Naive thymus-derived CD4-positive, alpha-beta T cell (primary cell): ENCODE measurements at regions not wholly inside any gene's neighbourhood (a gene's known extent, or its start where the extent isn't known, plus 50 kb on each side); places are given as distances from the start of the nearest gene placed in this dataset.
A peak's percentile ranks its signal among the peaks of the same experiment; 100 is the strongest.

ENCODE experiments used
- ATAC-seq: fragments of 150-1000 bp; cut with Tn5 transposase; 2 replicates; pipeline ENCODE4 v1.10.0; 2021; ENCODE audit warnings: mild to moderate bottlenecking, moderate library complexity
- CTCF ChIA-PET: fragments of 350-600 bp; sonication (Branson Sonifier 250); formaldehyde crosslinking; loops from one replicate; lab custom pipeline; 2021; ENCODE audit warnings: antibody characterized with exemption; lab: Charles Lee
- POLR2A ChIA-PET: fragments of 350-600 bp; sonication (Branson Sonifier 250); formaldehyde crosslinking; loops from one replicate; lab custom pipeline; 2021; ENCODE audit warnings: antibody characterized with exemption, inconsistent platforms; lab: Charles Lee
- DNase-seq, 9 donors: peaks; one replicate each; pipeline versions ENCODE4 v3.0.0 to v3.0.0-alpha.2; 2020 to 2022; ENCODE audit warnings: mixed read lengths in 1 of 9
- H3K27ac ChIP-seq: one replicate; pipeline ENCODE4 v1.7.0; 2013; ENCODE audit warnings: mild to moderate bottlenecking, low read depth, low read length, moderate library complexity
- H3K27me3 ChIP-seq, 2 donors: one replicate each; pipeline ENCODE4 v1.7.0; 2013; ENCODE audit warnings: low read length in 2 of 2, mild to moderate bottlenecking in 2 of 2, moderate library complexity in 2 of 2; ENCODE audit not compliant: control insufficient read depth in 2 of 2, insufficient read depth in 2 of 2
- H3K36me3 ChIP-seq, 3 experiments: 1 replicate in 2 of 3; 2 replicates in 1 of 3; pipeline ENCODE4 v1.7.0; 2013; ENCODE audit warnings: low read length in 3 of 3, mild to moderate bottlenecking in 3 of 3, moderate library complexity in 1 of 3; ENCODE audit not compliant: insufficient read depth in 3 of 3, control insufficient read depth in 2 of 3
- H3K4me1 ChIP-seq, 2 donors: one replicate each; pipeline ENCODE4 v1.7.0; 2013; ENCODE audit warnings: low read length in 2 of 2, mild to moderate bottlenecking in 2 of 2, moderate library complexity in 1 of 2; ENCODE audit not compliant: control insufficient read depth in 2 of 2, insufficient read depth in 2 of 2
- H3K4me3 ChIP-seq: 2 replicates; pipeline ENCODE4 v1.7.0; 2013; ENCODE audit warnings: mild to moderate bottlenecking, low read length
- H3K9me3 ChIP-seq, 3 experiments: 1 replicate in 2 of 3; 2 replicates in 1 of 3; pipeline ENCODE4 v1.7.0; 2013; ENCODE audit warnings: low read length in 3 of 3; ENCODE audit not compliant: control insufficient read depth in 2 of 3
- H3K27ac Mint-ChIP-seq, 9 donors: one replicate each; pipeline ENCODE4 v1.8.0; 2020 to 2022; ENCODE audit warnings: mixed read lengths in 9 of 9, mild to moderate bottlenecking in 8 of 9, moderate library complexity in 5 of 9, inconsistent platforms in 2 of 9
- H3K27me3 Mint-ChIP-seq, 5 donors: one replicate each; pipeline ENCODE4 v1.8.0; 2021 to 2022; ENCODE audit warnings: mixed read lengths in 5 of 5, mild to moderate bottlenecking in 1 of 5
- H3K36me3 Mint-ChIP-seq, 5 donors: one replicate each; pipeline ENCODE4 v1.8.0; 2020 to 2022; ENCODE audit warnings: mixed read lengths in 5 of 5, mild to moderate bottlenecking in 3 of 5, inconsistent platforms in 1 of 5
- H3K4me1 Mint-ChIP-seq, 7 donors: one replicate each; pipeline ENCODE4 v1.8.0; 2020 to 2022; ENCODE audit warnings: mixed read lengths in 7 of 7, mild to moderate bottlenecking in 3 of 7, inconsistent platforms in 1 of 7
- H3K4me3 Mint-ChIP-seq, 10 donors: one replicate each; pipeline ENCODE4 v1.8.0; 2020 to 2022; ENCODE audit warnings: mild to moderate bottlenecking in 10 of 10, mixed read lengths in 10 of 10, moderate library complexity in 6 of 10, inconsistent platforms in 2 of 10
- H3K9me3 Mint-ChIP-seq, 11 donors: one replicate each; pipeline ENCODE4 v1.8.0; 2020 to 2022; ENCODE audit warnings: mixed read lengths in 11 of 11, mild to moderate bottlenecking in 4 of 11, inconsistent platforms in 1 of 11, moderate library complexity in 1 of 11
- intact Hi-C, 2 donors: fragments of 100-400 bp; cut with micrococcal nuclease; formaldehyde crosslinking; loops; one replicate each; pipeline ENCODE4 v1.15.1; 2023

DNA sequence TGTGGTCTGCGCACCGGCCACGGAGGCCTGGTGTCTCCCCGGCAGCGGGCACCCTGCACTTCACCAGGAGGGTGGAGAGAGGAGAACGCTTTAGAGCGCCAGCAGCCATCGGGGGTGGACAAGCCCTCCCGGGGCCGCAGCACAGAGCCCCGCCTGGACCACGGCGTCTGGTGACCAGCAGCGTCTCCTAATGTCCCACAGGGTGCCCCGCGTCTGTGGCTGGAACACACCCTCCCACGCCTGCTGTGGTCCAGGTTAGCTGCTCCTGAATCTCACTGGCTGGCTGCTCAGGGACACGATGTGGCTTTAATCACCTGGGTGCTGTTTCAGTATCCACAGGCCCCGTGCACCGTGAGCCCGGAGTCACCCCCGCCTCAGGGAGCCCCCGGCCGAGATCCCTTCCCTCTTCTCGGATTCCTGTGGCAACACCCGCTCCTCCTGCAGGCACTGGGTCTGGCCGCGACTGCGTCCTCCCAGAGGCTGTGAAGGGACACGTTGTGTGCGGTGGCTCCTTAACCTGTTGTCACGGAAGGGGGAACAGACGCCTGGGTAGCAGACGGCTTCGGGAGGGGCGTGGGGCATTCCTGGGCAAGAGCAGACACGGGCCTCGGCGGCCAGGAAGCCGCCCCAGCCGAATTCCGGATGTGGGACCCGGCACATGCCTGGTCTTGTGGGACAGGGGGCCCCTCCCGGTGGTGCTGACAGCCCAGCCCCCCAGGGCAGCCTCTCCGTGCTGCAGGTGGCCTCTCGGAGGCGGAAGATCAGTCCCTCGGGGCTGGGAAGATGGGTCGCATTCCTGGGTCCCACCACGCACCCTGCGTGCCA lies 78.9 kb downstream of the FOXL3 start:
- H3K9me3 Mint-ChIP-seq, result peaks cover 0 to 2% (median 0%) of the 10 kb centered on the region in 11 donors
- H3K4me1 ChIP-seq, result peaks cover 9 to 33% of the 10 kb centered on the region in 2 donors
- H3K27me3 ChIP-seq, result no peaks in the 10 kb centered on the region
- peaks cover 0 to 5% (median 0%) of the 10 kb centered on the region in 5 donors for H3K27me3 Mint-ChIP-seq
- peaks cover 0 to 4% (median 0%) of the 10 kb centered on the region in 5 donors for H3K36me3 Mint-ChIP-seq
- no peak overlapping the region for H3K4me3 Mint-ChIP-seq
- no peak overlapping the region for H3K27ac Mint-ChIP-seq
- ChIA-PET CTCF (no interaction called here), POLR2A (no interaction called here)
- ATAC-seq (no peak), DNase-seq (peak in 1 of 9 donors; percentile 6)
- H3K9me3 ChIP-seq, result no peaks in the 10 kb centered on the region
- H3K4me1 Mint-ChIP-seq, result peaks cover 29 to 35% (median 33%) of the 10 kb centered on the region in 7 donors
- no peaks in the 10 kb centered on the region for H3K36me3 ChIP-seq
- intact Hi-C loops, result loop anchor here in 1 of 2 donors (10.0 kb wide), 1 partner anchor 156 kb away; no protein-coding TSS in a partner anchor
- H3K4me3 ChIP-seq, result no peak overlapping the region
- H3K27ac ChIP-seq, result no peak overlapping the region

DNA sequence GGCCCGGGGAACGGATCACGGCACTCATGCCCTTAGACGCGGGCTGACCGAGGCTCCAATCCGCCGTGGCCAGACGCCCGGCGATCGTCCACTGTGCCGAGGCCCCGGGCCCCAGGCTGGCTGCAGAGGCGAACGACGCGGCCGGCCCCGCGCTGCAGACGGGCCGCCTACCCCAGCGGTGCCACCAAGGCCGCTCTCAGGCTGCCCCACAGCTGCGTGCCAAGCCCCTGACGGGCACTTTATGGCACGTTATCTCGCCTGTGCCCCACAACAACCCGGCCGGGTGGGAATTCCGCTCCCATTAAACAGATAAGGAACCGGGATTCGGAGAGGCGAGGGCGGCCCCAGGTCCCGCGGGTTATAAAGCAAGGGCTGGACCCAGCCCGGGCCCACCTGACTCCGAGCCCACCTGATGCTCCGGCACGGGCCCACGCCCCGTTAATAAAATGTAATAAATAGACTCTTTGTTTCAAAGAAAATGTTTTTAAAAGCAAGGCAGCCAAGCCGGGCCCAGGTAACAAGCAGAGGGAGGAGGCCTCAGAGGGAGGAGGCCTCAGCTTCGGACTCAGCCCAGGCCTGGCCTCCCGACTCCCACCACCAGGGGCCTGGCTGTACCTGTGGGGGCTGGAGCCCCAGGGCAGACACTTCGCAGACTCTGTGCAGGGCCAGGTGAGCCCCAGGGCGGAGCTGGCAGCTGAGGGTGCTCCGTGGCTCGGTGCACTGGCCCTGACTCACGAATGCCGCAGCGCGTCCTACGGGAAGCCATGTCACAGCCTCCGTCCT lies 79.7 kb downstream of the FOXL3 start:
- Mint-ChIP-seq H3K27ac (no peak overlapping the region), H3K4me1 (peaks cover 22 to 27% (median 25%) of the 10 kb centered on the region in 7 donors), H3K9me3 (no peaks in the 10 kb centered on the region), H3K36me3 (no peaks in the 10 kb centered on the region), H3K27me3 (peaks cover 0 to 5% (median 0%) of the 10 kb centered on the region in 5 donors), H3K4me3 (no peak overlapping the region)
- no peaks in the 10 kb centered on the region for H3K9me3 ChIP-seq
- no peaks in the 10 kb centered on the region for H3K36me3 ChIP-seq
- intact Hi-C loops, result loop anchor here in 1 of 2 donors (10.0 kb wide), 1 partner anchor 155 kb away; no protein-coding TSS in a partner anchor
- no peak overlapping the region for H3K4me3 ChIP-seq
- no peaks in the 10 kb centered on the region for H3K27me3 ChIP-seq
- ChIA-PET POLR2A (no interaction called here), CTCF (no interaction called here)
- no peak overlapping the region for H3K27ac ChIP-seq
- H3K4me1 ChIP-seq, result peaks cover 1 to 25% of the 10 kb centered on the region in 2 donors
- ATAC-seq, result no peak
- DNase-seq, result no peak

DNA sequence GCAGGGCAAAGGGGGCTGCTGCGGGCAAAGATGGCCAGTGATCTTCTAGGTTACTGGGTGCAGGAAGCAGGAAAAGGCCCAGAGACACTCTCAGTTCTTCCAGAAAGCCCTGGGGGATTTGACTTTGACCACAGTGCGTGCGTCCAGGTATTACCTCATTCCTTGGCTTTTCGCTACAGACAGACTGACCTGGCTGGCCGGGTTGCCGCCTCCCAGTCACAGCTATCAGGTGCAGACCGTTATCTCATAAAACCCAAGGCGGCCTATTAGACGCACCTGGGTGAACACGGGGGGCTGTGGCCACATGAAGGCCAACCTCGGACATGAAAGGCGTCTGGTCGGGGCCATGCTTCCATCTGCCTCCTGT lies 80.3 kb downstream of the FOXL3 start:
- intact Hi-C loops, result no loop called here
- no peak for ATAC-seq

DNA sequence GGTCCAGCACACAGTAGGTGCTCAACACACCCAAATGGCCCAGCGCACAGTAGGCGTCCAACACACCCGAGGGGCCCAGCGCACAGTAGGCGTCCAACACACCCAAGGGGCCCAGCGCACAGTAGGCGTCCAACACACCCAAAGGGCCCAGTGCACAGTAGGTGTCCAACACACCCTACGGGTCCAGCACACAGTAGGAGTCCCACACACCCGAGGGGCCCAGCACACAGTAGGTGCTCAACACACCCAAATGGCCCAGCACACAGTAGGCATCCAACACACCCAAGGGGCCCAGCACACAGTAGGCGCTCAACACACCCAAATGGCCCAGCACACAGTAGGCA lies 80.8 kb downstream of the FOXL3 start:
- no peak overlapping the region for H3K27ac Mint-ChIP-seq
- ATAC-seq (no peak), DNase-seq (no peak)
- Histone ChIP-seq H3K9me3 (no peaks in the 10 kb centered on the region), H3K36me3 (no peaks in the 10 kb centered on the region), H3K4me1 (peaks cover 0 to 14% of the 10 kb centered on the region in 2 donors), H3K27me3 (no peaks in the 10 kb centered on the region), H3K4me3 (no peak overlapping the region), H3K27ac (no peak overlapping the region)
- CTCF ChIA-PET, result interaction anchor here (1.1 kb wide), 1 partner anchor 9 kb away, joined by 3 read pairs; no protein-coding TSS in a partner anchor
- intact Hi-C loops, result no loop called here
- POLR2A ChIA-PET, result no interaction called here
- H3K4me1 Mint-ChIP-seq, result peaks cover 14 to 16% (median 15%) of the 10 kb centered on the region in 7 donors
- H3K36me3 Mint-ChIP-seq, result no peaks in the 10 kb centered on the region
- H3K27me3 Mint-ChIP-seq, result peaks cover 0 to 5% (median 0%) of the 10 kb centered on the region in 5 donors
- no peak overlapping the region for H3K4me3 Mint-ChIP-seq
- no peaks in the 10 kb centered on the region for H3K9me3 Mint-ChIP-seq

More for the DNA sequence above, 80.3 kb downstream of the FOXL3 start:
- Histone ChIP-seq H3K9me3 (no peaks in the 10 kb centered on the region), H3K27me3 (no peaks in the 10 kb centered on the region), H3K4me1 (peaks cover 0 to 19% of the 10 kb centered on the region in 2 donors), H3K4me3 (no peak overlapping the region), H3K27ac (no peak overlapping the region), H3K36me3 (no peaks in the 10 kb centered on the region)
- Mint-ChIP-seq H3K4me1 (peaks cover 19 to 21% (median 20%) of the 10 kb centered on the region in 7 donors), H3K4me3 (no peak overlapping the region), H3K27me3 (peaks cover 0 to 5% (median 0%) of the 10 kb centered on the region in 5 donors), H3K27ac (no peak overlapping the region), H3K9me3 (no peaks in the 10 kb centered on the region), H3K36me3 (no peaks in the 10 kb centered on the region)
- ChIA-PET CTCF (no interaction called here), POLR2A (no interaction called here)
- no peak for DNase-seq

DNA sequence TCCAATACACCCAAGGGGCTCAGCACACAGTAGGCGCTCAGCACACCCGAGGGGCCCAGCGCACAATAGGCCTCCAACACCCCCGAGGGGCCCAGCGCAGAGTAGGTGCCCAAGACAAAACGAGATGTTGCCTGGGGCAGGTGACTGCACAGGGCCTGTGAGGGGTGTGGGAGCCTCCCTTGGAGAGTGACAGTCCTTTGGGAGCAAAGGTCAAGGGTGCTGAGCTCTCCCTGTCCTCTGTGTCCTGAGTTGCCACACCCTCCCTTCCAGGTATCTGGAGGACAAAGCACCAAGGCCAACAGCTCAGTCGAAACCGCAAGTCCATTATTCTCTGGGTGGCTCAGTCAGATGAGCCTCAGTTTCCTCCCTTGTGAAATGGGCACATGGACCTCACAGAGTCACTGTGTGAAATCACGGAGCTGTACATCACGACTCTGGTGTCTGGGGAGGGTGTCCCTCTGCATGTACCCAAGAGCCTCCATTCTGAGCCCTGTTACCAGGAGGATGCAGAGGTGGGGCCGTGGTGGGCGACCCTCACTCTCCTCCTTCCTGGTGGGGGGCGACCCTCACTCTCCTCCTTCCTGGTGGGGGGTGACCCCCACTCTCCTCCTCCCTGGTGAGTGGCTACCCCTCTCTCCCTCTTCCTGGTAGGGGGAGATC lies 81.3 kb downstream of the FOXL3 start:
- intact Hi-C loops, result no loop called here
- Histone ChIP-seq H3K4me3 (no peak overlapping the region), H3K27me3 (no peaks in the 10 kb centered on the region), H3K4me1 (peaks cover 0 to 9% of the 10 kb centered on the region in 2 donors), H3K36me3 (no peaks in the 10 kb centered on the region), H3K27ac (no peak overlapping the region), H3K9me3 (no peaks in the 10 kb centered on the region)
- no peaks in the 10 kb centered on the region for H3K36me3 Mint-ChIP-seq
- ATAC-seq (no peak), DNase-seq (peak in 1 of 9 donors; percentile 2)
- peaks cover 9 to 11% (median 10%) of the 10 kb centered on the region in 7 donors for H3K4me1 Mint-ChIP-seq
- H3K4me3 Mint-ChIP-seq, result no peak overlapping the region
- ChIA-PET CTCF (interaction anchor here (1.1 kb wide), 1 partner anchor 9 kb away, joined by 3 read pairs; no protein-coding TSS in a partner anchor), POLR2A (no interaction called here)
- peaks cover 0 to under 1% (median 0%) of the 10 kb centered on the region in 5 donors for H3K27me3 Mint-ChIP-seq
- no peaks in the 10 kb centered on the region for H3K9me3 Mint-ChIP-seq
- peak overlapping the region in 2 of 9 donors; percentile 30 to 32 for H3K27ac Mint-ChIP-seq

DNA sequence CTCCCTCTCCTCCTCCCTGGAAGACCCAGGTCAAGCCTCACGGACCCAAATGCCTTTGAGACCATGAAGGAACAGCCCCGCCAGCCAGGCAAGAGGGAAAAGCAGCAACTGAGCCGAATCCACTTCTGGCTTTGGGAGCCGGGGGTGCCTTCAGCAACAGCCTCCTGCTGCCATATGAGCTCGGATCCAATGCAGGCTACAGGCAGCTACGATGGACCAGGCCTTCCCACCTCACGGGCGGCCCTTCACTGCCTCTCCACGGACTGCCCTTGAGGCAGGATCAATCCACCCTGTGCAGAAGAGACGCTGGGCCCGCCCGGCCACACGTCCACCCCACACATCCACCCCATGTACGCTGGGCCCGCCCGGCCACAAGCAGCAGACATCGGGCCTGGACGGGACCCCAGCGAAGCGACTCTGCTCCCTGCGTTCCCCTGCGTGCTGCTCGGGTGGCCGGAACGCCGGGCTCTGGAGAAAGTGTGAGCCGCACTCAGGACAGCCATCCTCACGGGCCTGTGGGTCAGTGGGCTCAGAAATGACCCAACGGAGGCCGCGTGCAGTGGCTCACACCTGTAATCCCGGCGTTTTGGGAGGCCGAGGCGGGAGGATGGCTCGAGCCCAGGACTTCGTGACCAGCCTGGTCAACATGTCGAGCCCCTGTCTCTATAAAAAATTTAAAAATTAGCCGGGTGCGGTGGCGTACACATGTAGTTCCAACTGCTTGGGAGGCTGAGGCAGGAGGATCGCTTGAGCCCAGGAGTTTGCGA lies 82.0 kb downstream of the FOXL3 start:
- no peaks in the 10 kb centered on the region for H3K27me3 ChIP-seq
- Mint-ChIP-seq H3K27ac (no peak overlapping the region), H3K4me1 (peaks cover 2 to 7% (median 4%) of the 10 kb centered on the region in 7 donors), H3K36me3 (no peaks in the 10 kb centered on the region), H3K9me3 (no peaks in the 10 kb centered on the region), H3K4me3 (no peak overlapping the region), H3K27me3 (no peaks in the 10 kb centered on the region)
- ChIA-PET CTCF (interaction anchor here (1.1 kb wide), 1 partner anchor 10 kb away, joined by 3 read pairs; no protein-coding TSS in a partner anchor), POLR2A (no interaction called here)
- H3K36me3 ChIP-seq, result no peaks in the 10 kb centered on the region
- intact Hi-C loops, result no loop called here
- peak in 2 of 9 donors; percentile 5 to 6 for DNase-seq
- ATAC-seq, result no peak
- H3K27ac ChIP-seq, result no peak overlapping the region
- peaks cover 0 to 2% of the 10 kb centered on the region in 2 donors for H3K4me1 ChIP-seq
- no peak overlapping the region for H3K4me3 ChIP-seq
- H3K9me3 ChIP-seq, result no peaks in the 10 kb centered on the region
